ENCODE measurements at regions not wholly inside any gene's neighbourhood (a gene's known extent, or its start where the extent isn't known, plus 50 kb on each side); places are given as distances from the start of the nearest gene placed in this dataset.

GRCh38 chr15:97755726-97756125, 204.8 kb upstream of the ARRDC4 start:
- Histone ChIP-seq H3K27me3 (ENCODE audit: control insufficient read depth in 2 of 2, insufficient read depth in 2 of 2, low read length in 2 of 2) (peaks cover 4 to 15% of the 10 kb centered on the region in 2 experiments), H3K9me1 (replicated peaks; ENCODE audit: control insufficient read depth, extremely low read depth, insufficient read depth, low read length) (no peaks in the 10 kb centered on the region), H3K9ac (replicated peaks; ENCODE audit: extremely low read depth, insufficient read depth, low read length) (no peak overlapping the region), H3K27ac (ENCODE audit: insufficient read depth, low read depth, low read length) (no peak overlapping the region), H2AFZ (ENCODE audit: low read depth, low read length) (no peak overlapping the region), H3K4me2 (ENCODE audit: insufficient read depth, low read length) (no peak overlapping the region), H3K4me1 (ENCODE audit: control insufficient read depth, extremely low read depth, insufficient read depth, low read length) (peaks cover 4% of the 10 kb centered on the region), H3K36me3 (ENCODE audit: control insufficient read depth in 2 of 2, extremely low read depth in 1 of 2, insufficient read depth in 2 of 2, low read length in 2 of 2) (no peaks in the 10 kb centered on the region), H3K4me3 (replicated peaks in 1 of 3; ENCODE audit: insufficient read depth in 1 of 3, low read depth in 1 of 3, low read length in 3 of 3) (no peak overlapping the region), H3K9me3 (replicated peaks; ENCODE audit: control insufficient read depth, insufficient read depth, low read length) (no peaks in the 10 kb centered on the region), H4K20me1 (replicated peaks; ENCODE audit: control insufficient read depth, extremely low read depth, insufficient read depth, low read length) (no peaks in the 10 kb centered on the region), H3K79me2 (ENCODE audit: control insufficient read depth, insufficient read depth, low read length) (no peaks in the 10 kb centered on the region)
- CTCF ChIA-PET: interaction anchor here (0.7 to 5.6 kb wide), 17 partner anchors 9 to 1428 kb away, joined by 3 to 69 read pairs (median 4); no protein-coding TSS in a partner anchor
- DNase-seq (ENCODE audit: low read depth, low spot score) (no peak), FAIRE-seq (no peak)
- intact Hi-C loops (cut with micrococcal nuclease): loop anchor here (1.0 to 10.0 kb wide), 7 partner anchors 188 to 1427 kb away; no protein-coding TSS in a partner anchor
- BruUV-seq (replicated peaks): no TSS peak
- POLR2A ChIA-PET: no interaction called here
- TF ChIP-seq CTCF (IDR thresholded peaks at IDR 0.05; ENCODE audit: extremely low read depth in 1 of 2, insufficient read depth in 1 of 2, low read depth in 1 of 2, low read length in 2 of 2) (no peak), MYC (IDR thresholded peaks at IDR 0.05; ENCODE audit: low read depth, low read length) (no peak), FOS (IDR thresholded peaks at IDR 0.05; ENCODE audit: borderline replicate concordance, insufficient read depth, low read length) (no peak), POLR2AphosphoS5 (IDR thresholded peaks at IDR 0.05; ENCODE audit: insufficient read depth, low read depth, low read length) (no peak), JUN (IDR thresholded peaks at IDR 0.05; ENCODE audit: borderline replicate concordance, insufficient read depth, insufficient read length, low read depth) (no peak), EZH2 (IDR thresholded peaks at IDR 0.05; ENCODE audit: borderline replicate concordance, low read depth, low read length, severe bottlenecking) (no peak), GATA2 (IDR thresholded peaks at IDR 0.05; ENCODE audit: insufficient read depth, insufficient read length, low read depth, low read length) (no peak), MAX (IDR thresholded peaks at IDR 0.05; ENCODE audit: insufficient read depth, insufficient read length) (no peak), POLR2A (IDR thresholded peaks at IDR 0.05; ENCODE audit: low read depth, low read length) (no peak)
- dilution Hi-C loops (cut with MboI; ENCODE audit: extremely low pct_ligation_motif_present, low sequenced_read_pairs): no loop called here

Data from endothelial cell of umbilical vein (primary cell).